Gastrocnemius medialis (tissue), 4 donors: ENCODE measurements at regions not wholly inside any gene's neighbourhood (a gene's known extent, or its start where the extent isn't known, plus 50 kb on each side); places are given as distances from the start of the nearest gene placed in this dataset.

ENCODE experiments used
- POLR2A ChIP-seq, 2 donors: fragments of 450-650 bp; IDR thresholded peaks; one replicate each; pipeline ENCODE4 v1.6.1; 2017; ENCODE audit warnings: antibody characterized with exemption in 2 of 2, mild to moderate bottlenecking in 2 of 2, moderate library complexity in 2 of 2
- TF ChIP-seq, protein P1 (sequence below), 5 experiments: fragments of 450-650 bp in 3 of 5; fragments of 200-600 bp in 2 of 5; sonication (generic) in 2 of 5; IDR thresholded peaks in 4 of 5; conservative IDR thresholded peaks in 1 of 5; 1 replicate in 4 of 5; 2 replicates in 1 of 5; pipeline ENCODE4 v1.5.1; 2016 to 2019; ENCODE audit warnings: antibody characterized with exemption in 5 of 5, mild to moderate bottlenecking in 3 of 5, moderate library complexity in 3 of 5

DNA sequence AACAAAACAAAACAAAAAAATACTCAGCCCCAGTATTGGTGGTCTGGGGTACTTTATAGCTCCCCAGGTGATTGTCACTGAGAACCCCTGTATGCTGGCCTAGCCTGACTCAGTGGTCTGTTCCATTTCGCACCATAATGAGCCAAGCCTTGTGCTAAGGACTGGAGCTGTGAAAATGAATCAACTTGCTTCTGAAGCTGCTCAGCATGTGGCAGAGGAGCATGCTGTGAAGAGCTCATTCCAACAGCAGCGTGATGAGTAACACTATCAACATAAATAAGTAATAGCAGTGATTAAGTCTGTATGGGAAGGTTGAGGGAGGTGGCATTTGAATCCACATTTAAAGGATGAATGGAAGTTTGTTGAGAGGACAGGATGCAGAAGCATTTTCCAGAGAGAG, 67.2 kb upstream of the ATL2 start:
- TF ChIP-seq, protein P1, sequence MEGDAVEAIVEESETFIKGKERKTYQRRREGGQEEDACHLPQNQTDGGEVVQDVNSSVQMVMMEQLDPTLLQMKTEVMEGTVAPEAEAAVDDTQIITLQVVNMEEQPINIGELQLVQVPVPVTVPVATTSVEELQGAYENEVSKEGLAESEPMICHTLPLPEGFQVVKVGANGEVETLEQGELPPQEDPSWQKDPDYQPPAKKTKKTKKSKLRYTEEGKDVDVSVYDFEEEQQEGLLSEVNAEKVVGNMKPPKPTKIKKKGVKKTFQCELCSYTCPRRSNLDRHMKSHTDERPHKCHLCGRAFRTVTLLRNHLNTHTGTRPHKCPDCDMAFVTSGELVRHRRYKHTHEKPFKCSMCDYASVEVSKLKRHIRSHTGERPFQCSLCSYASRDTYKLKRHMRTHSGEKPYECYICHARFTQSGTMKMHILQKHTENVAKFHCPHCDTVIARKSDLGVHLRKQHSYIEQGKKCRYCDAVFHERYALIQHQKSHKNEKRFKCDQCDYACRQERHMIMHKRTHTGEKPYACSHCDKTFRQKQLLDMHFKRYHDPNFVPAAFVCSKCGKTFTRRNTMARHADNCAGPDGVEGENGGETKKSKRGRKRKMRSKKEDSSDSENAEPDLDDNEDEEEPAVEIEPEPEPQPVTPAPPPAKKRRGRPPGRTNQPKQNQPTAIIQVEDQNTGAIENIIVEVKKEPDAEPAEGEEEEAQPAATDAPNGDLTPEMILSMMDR (IDR thresholded peaks at IDR 0.05 in 4 of 5, conservative IDR thresholded peaks at IDR 0.05 in 1 of 5) = no peak
- TF ChIP-seq POLR2A (IDR thresholded peaks at IDR 0.05) = no peak
